ENCODE measurements at regions not wholly inside any gene's neighbourhood (a gene's known extent, or its start where the extent isn't known, plus 50 kb on each side); places are given as distances from the start of the nearest gene placed in this dataset.

- H3K9ac ChIP-seq: no peak overlapping the region
- TF ChIP-seq Cebpa-rat (IDR thresholded peaks at IDR 0.05): no peak
- H3K4me3 ChIP-seq: no peak overlapping the region
- no peak overlapping the region for H3K27ac ChIP-seq
- H3K36me3 ChIP-seq: no peaks in the 10 kb centered on the region
- peaks cover 7% of the 10 kb centered on the region; the same call in 1 of the 2 replicates for H4K20me1 ChIP-seq
- peaks cover 20% of the 10 kb centered on the region for H3K4me1 ChIP-seq
- H3K27me3 ChIP-seq: no peaks in the 10 kb centered on the region
- no peaks in the 10 kb centered on the region for H3K9me3 ChIP-seq
- H3K4me2 ChIP-seq: no peak overlapping the region
Measured at GRCh38 chr4:1497189-1497801, 91.1 kb upstream of the NKX1-1 start.

DNA sequence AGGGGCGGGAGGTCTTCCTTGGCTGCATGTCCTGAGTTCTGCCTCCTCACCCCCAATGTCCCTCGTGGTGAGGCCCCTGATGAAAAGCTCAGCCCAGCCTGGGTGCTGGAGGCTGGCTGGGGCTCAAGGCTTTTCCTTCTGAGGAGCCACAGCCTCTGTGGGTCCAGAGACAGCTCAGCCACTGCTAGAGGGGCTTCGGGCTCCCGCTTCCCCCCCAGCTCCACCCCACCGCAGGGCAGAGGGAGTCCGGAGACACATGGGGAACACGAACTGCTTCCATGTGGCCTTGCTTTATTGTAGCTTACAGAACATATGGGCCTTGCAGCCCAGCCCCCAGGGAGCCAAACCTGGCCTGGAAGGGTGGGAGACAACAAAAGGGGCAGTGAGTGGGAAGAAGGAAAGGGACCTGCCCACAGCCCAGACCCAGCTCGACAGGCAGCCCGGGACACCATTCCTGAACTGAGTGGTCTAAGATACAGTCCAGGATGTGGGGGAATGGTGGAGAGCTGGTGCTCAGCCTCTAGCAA is 89.9 kb upstream of the NKX1-1 start:
- Histone ChIP-seq H3K4me3 (no peak overlapping the region), H3K27ac (no peak overlapping the region)
- no peak for TF ChIP-seq Cebpa-rat (IDR thresholded peaks at IDR 0.05)

DNA sequence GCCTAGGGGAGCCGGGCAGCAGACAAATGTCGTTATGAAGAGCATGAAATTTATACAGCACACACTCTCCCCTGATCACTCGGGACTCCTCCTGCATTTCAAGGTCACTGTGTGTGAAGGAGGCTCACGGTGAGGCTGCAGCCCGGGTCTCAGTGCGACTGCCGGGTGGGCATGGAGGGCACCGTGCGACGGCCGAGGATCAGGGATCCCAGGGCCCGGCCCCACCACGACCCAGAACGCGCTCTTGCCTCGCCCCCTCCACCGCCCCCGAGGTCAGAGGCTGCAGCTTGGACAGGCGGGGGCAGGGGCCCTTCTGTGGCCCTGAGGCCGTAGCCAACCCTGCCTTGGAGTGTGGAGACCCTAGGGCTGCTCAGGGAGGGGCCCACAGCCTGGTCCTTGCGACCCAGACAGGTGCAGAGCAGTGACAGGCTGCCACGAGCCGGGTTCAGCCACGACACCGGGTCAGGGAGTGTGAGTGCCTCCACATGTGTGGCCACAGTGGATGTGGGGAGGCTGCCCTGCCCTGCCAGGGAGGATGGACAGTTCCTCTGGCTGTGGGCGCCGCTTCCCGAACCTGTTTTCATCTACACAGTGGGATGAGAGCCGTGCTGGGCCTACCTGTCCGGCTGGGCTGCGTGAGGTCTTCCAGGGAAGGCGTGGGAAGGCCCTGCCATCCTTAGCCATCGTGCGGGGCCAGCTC is 89.3 kb upstream of the NKX1-1 start:
- peaks cover 17% of the 10 kb centered on the region for H3K4me1 ChIP-seq
- H3K9me3 ChIP-seq: no peaks in the 10 kb centered on the region
- H3K9ac ChIP-seq: no peak overlapping the region
- no peaks in the 10 kb centered on the region for H3K36me3 ChIP-seq
- TF ChIP-seq Cebpa-rat (IDR thresholded peaks at IDR 0.05): no peak
- H4K20me1 ChIP-seq: peaks cover 7% of the 10 kb centered on the region; the same call in 1 of the 2 replicates
- peak overlapping the region; percentile 52 for H3K4me2 ChIP-seq
- H3K4me3 ChIP-seq: no peak overlapping the region
- no peak overlapping the region for H3K27ac ChIP-seq
- H3K27me3 ChIP-seq: no peaks in the 10 kb centered on the region

More for the DNA sequence above, 89.9 kb upstream of the NKX1-1 start:
- no peaks in the 10 kb centered on the region for H3K27me3 ChIP-seq
- H4K20me1 ChIP-seq: peaks cover 7% of the 10 kb centered on the region; the same call in 1 of the 2 replicates
- no peak overlapping the region for H3K9ac ChIP-seq
- peak overlapping the region; percentile 52; the same call in 1 of the 2 replicates for H3K4me2 ChIP-seq
- no peaks in the 10 kb centered on the region for H3K9me3 ChIP-seq
- H3K36me3 ChIP-seq: no peaks in the 10 kb centered on the region
- peaks cover 17% of the 10 kb centered on the region for H3K4me1 ChIP-seq

GRCh38 chr4:1494416-1495315 is 88.4 kb upstream of the NKX1-1 start:
- Histone ChIP-seq H3K4me2 (peak overlapping the region; percentile 52), H3K9ac (no peak overlapping the region), H3K4me3 (no peak overlapping the region), H3K4me1 (peaks cover 20% of the 10 kb centered on the region), H4K20me1 (peaks cover 7% of the 10 kb centered on the region; the same call in 1 of the 2 replicates), H3K27ac (no peak overlapping the region), H3K9me3 (no peaks in the 10 kb centered on the region), H3K27me3 (no peaks in the 10 kb centered on the region), H3K36me3 (no peaks in the 10 kb centered on the region)
- no peak for TF ChIP-seq Cebpa-rat (IDR thresholded peaks at IDR 0.05)

DNA sequence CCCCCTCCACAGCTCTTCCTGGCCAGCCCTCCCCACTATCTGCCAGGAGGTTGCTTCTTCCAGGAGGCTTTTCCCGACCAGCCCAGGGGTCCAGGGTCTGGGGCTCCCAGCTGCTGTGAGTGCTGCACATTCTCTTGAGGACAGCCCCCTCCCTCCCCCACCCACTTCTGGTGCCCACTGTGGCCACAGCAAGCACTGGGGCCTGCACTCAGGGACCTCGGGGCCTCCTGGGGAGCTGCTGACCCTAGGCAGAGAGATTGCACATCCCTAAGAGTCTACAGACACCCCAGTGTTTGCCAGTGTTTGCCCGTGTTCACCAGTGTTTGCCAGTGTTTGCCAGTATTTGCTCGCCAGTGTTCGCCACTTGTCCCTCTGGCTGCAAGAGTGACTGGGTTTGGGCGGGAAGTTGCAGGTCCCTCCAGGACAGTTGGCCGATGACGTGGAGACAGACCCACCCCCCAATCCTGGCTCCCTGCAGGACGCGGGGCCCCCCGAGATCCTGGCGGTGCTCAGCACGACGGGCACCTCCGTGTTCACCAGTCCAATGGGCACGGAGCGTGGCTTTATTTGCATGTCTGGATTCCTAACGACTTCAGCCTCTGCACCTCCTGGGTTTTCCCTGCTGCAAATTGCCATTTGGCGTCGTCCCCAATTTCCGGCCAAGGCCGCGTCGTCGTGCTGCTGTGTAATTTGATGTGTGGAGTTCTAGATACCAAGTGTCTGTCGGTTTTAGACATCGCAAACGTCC is 87.5 kb upstream of the NKX1-1 start:
- Histone ChIP-seq H3K27me3 (no peaks in the 10 kb centered on the region), H3K4me3 (no peak overlapping the region), H3K27ac (no peak overlapping the region), H3K4me2 (no peak overlapping the region), H3K36me3 (no peaks in the 10 kb centered on the region), H3K9ac (no peak overlapping the region), H3K9me3 (no peaks in the 10 kb centered on the region), H3K4me1 (peaks cover 30% of the 10 kb centered on the region), H4K20me1 (peaks cover 7% of the 10 kb centered on the region; the same call in 1 of the 2 replicates)
- TF ChIP-seq Cebpa-rat (IDR thresholded peaks at IDR 0.05): no peak

- Histone ChIP-seq H3K4me3 (no peak overlapping the region), H3K9me3 (no peaks in the 10 kb centered on the region), H3K36me3 (no peaks in the 10 kb centered on the region), H3K4me2 (no peak overlapping the region), H3K27ac (no peak overlapping the region), H3K9ac (no peak overlapping the region), H4K20me1 (peaks cover 7% of the 10 kb centered on the region; the same call in 1 of the 2 replicates), H3K27me3 (no peaks in the 10 kb centered on the region), H3K4me1 (peaks cover 37% of the 10 kb centered on the region)
- TF ChIP-seq Cebpa-rat (IDR thresholded peaks at IDR 0.05): no peak
Measured at GRCh38 chr4:1492651-1493539, 86.7 kb upstream of the NKX1-1 start.

- no peak for TF ChIP-seq Cebpa-rat (IDR thresholded peaks at IDR 0.05)
- H3K27ac ChIP-seq: no peak overlapping the region
Measured at GRCh38 chr4:1492142-1492457, 85.9 kb upstream of the NKX1-1 start.

GRCh38 chr4:1491328-1492141 is 85.3 kb upstream of the NKX1-1 start:
- no peak overlapping the region for H3K27ac ChIP-seq
- no peak overlapping the region for H3K4me2 ChIP-seq
- no peak for TF ChIP-seq Cebpa-rat (IDR thresholded peaks at IDR 0.05)
- peaks cover 6% of the 10 kb centered on the region for H3K9me3 ChIP-seq
- peaks cover 7% of the 10 kb centered on the region; the same call in 1 of the 2 replicates for H4K20me1 ChIP-seq
- no peaks in the 10 kb centered on the region for H3K36me3 ChIP-seq
- H3K4me3 ChIP-seq: no peak overlapping the region
- no peaks in the 10 kb centered on the region for H3K27me3 ChIP-seq
- H3K4me1 ChIP-seq: peaks cover 37% of the 10 kb centered on the region
- no peak overlapping the region for H3K9ac ChIP-seq

More at GRCh38 chr4:1492142-1492457, 85.9 kb upstream of the NKX1-1 start:
- Histone ChIP-seq H3K4me3 (no peak overlapping the region), H3K4me1 (peaks cover 37% of the 10 kb centered on the region), H3K4me2 (no peak overlapping the region), H4K20me1 (peaks cover 7% of the 10 kb centered on the region; the same call in 1 of the 2 replicates), H3K9me3 (peaks cover under 1% of the 10 kb centered on the region; the same call in 1 of the 2 replicates), H3K36me3 (no peaks in the 10 kb centered on the region), H3K27me3 (no peaks in the 10 kb centered on the region), H3K9ac (no peak overlapping the region)

Data from BLaER1 (cell line).